Panc1 (cell line): ENCODE measurements at regions not wholly inside any gene's neighbourhood (a gene's known extent, or its start where the extent isn't known, plus 50 kb on each side); places are given as distances from the start of the nearest gene placed in this dataset.

ENCODE experiments used
- ATAC-seq: fragments of 200-7000 bp; cut with Tn5 transposase; 2 replicates; pipeline ENCODE4 v1.9.1; 2020; ENCODE audit warnings: mild to moderate bottlenecking, moderate library complexity
- BruUV-seq: library from RNA; stranded (reverse); fragments of 400-500 nt; replicated peaks from 2 replicates; lab custom pipeline; 2021; lab: Mats Ljungman, UMichigan
- CTCF ChIA-PET: fragments of 300-600 bp; sonication (Branson Sonifier 250); formaldehyde crosslinking; loops from one replicate; lab custom pipeline; 2022; ENCODE audit warnings: antibody characterized with exemption; lab: Charles Lee
- POLR2A ChIA-PET: fragments of 300-600 bp; sonication (Branson Sonifier 250); formaldehyde crosslinking; loops from one replicate; lab custom pipeline; 2022; ENCODE audit warnings: antibody characterized with exemption; lab: Charles Lee
- DNase-seq: peaks from one replicate; pipeline ENCODE4 v3.0.0-alpha.2; 2010; ENCODE audit warnings: low read depth, low spot score
- H3K27ac ChIP-seq: 2 replicates; pipeline ENCODE4 v1.5.1; 2011; ENCODE audit warnings: mild to moderate bottlenecking, low read length, inconsistent platforms
- H3K27me3 ChIP-seq: fragments of 200-500 bp; sonication (Bioruptor generic); 2 replicates; pipeline ENCODE4 v1.6.0; 2014; ENCODE audit warnings: low read length, inconsistent platforms; ENCODE audit not compliant: control insufficient read depth, insufficient read depth
- H3K36me3 ChIP-seq: fragments of 200-500 bp; sonication (Bioruptor generic); 2 replicates; pipeline ENCODE4 v1.5.1; 2014; ENCODE audit warnings: inconsistent platforms, mild to moderate bottlenecking, low read length, moderate library complexity; ENCODE audit not compliant: control insufficient read depth, insufficient read depth
- H3K4me1 ChIP-seq: 2 replicates; pipeline ENCODE4 v1.5.1; 2011; ENCODE audit warnings: inconsistent platforms, mild to moderate bottlenecking, low read length, moderate library complexity; ENCODE audit not compliant: control insufficient read depth, insufficient read depth
- H3K4me3 ChIP-seq, 2 experiments: 2 replicates each; pipeline ENCODE4 v1.5.1; 2011 to 2012; ENCODE audit warnings: low read depth in 2 of 2, low read length in 2 of 2, mild to moderate bottlenecking in 2 of 2, inconsistent platforms in 1 of 2, moderate library complexity in 1 of 2
- H3K9me3 ChIP-seq: fragments of 200-500 bp; sonication (Bioruptor generic); 2 replicates; pipeline ENCODE4 v1.5.1; 2014; ENCODE audit warnings: low read depth, mild to moderate bottlenecking, inconsistent platforms, low read length, moderate library complexity; ENCODE audit not compliant: control insufficient read depth, insufficient read depth
- CTCF ChIP-seq: fragments of 450-650 bp; IDR thresholded peaks from 2 replicates; pipeline ENCODE4 v1.5.1; 2017; ENCODE audit warnings: mild to moderate bottlenecking
- POLR2AphosphoS5 ChIP-seq: IDR thresholded peaks from 2 replicates; pipeline ENCODE4 v1.6.1; 2012; ENCODE audit warnings: mild to moderate bottlenecking, low read depth, low read length, moderate library complexity
- SIN3A ChIP-seq: IDR thresholded peaks from 2 replicates; pipeline ENCODE4 v1.6.1; 2012; ENCODE audit warnings: low read depth, mild to moderate bottlenecking, low read length, moderate library complexity, borderline replicate concordance; ENCODE audit not compliant: insufficient read depth
- TCF7L2 ChIP-seq: IDR thresholded peaks from 2 replicates; pipeline ENCODE4 v1.6.1; 2011; ENCODE audit warnings: mild to moderate bottlenecking, low read depth, low read length, inconsistent platforms
- in situ Hi-C: cut with HindIII; loops from 2 replicates; pipeline ENCODE4 v1.10.0; 2016; ENCODE audit warnings: low sequenced_read_pairs, low pct_unique_long_range_greater_than_20kb
- intact Hi-C: fragments of 100-400 bp; cut with micrococcal nuclease; formaldehyde crosslinking; loops from one replicate; pipeline ENCODE4 v1.10.0; 2022; ENCODE audit not compliant: unreplicated experiment
- TF ChIP-seq, protein P1 (sequence below), 2 experiments: IDR thresholded peaks; 2 replicates each; pipeline ENCODE4 v1.6.1; 2011 to 2012; ENCODE audit warnings: low read depth in 2 of 2, control low read depth in 1 of 2, low read length in 1 of 2, mild to moderate bottlenecking in 1 of 2, moderate library complexity in 1 of 2; ENCODE audit not compliant: insufficient read depth in 1 of 2

DNA sequence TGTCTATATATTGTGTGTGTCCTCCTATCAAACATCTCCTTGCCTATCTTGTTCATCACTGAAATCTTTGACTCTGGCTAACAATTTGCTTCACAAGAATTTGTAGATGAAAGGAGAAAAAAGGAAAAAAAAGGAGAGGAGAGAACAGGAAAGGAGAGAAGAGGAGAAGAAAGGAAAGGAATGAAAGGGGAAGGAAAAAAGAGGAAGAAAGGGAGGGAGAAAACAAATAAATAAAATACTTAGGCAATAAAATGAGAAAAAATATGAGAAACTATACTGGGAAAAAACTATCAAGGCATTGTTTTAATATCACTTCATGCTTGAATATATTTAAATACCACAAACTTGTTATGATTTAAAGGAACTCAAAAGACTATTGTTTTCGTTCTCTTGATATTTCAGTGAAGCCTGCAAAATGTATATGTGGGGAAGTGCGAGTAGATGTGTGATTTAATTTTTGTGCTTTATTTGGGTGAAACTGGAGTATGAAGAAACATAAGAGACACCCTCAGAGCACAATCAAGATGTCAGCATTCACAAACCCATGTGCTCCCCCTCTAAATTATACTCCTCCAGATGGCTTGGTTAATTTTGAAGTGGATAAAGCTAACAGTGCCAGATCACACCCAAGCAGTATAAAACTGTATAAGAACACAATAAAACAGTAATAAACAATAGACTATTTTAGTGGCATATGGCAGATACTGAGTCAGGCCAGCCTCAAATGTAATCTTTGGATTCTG, 205.7 kb upstream of the SAMSN1 start:
- no peaks in the 10 kb centered on the region for H3K4me1 ChIP-seq
- ATAC-seq (no peak), DNase-seq (no peak)
- no peak overlapping the region for H3K27ac ChIP-seq
- ChIA-PET POLR2A (no interaction called here), CTCF (no interaction called here)
- intact Hi-C loops (no loop called here), in situ Hi-C loops (no loop called here)
- H3K9me3 ChIP-seq, result no peaks in the 10 kb centered on the region
- H3K36me3 ChIP-seq, result no peaks in the 10 kb centered on the region
- no peak overlapping the region for H3K4me3 ChIP-seq
- no peaks in the 10 kb centered on the region for H3K27me3 ChIP-seq
- TF ChIP-seq SIN3A, result no peak
- TF ChIP-seq POLR2AphosphoS5, result no peak
- no peak for TF ChIP-seq TCF7L2
- TF ChIP-seq, protein P1, sequence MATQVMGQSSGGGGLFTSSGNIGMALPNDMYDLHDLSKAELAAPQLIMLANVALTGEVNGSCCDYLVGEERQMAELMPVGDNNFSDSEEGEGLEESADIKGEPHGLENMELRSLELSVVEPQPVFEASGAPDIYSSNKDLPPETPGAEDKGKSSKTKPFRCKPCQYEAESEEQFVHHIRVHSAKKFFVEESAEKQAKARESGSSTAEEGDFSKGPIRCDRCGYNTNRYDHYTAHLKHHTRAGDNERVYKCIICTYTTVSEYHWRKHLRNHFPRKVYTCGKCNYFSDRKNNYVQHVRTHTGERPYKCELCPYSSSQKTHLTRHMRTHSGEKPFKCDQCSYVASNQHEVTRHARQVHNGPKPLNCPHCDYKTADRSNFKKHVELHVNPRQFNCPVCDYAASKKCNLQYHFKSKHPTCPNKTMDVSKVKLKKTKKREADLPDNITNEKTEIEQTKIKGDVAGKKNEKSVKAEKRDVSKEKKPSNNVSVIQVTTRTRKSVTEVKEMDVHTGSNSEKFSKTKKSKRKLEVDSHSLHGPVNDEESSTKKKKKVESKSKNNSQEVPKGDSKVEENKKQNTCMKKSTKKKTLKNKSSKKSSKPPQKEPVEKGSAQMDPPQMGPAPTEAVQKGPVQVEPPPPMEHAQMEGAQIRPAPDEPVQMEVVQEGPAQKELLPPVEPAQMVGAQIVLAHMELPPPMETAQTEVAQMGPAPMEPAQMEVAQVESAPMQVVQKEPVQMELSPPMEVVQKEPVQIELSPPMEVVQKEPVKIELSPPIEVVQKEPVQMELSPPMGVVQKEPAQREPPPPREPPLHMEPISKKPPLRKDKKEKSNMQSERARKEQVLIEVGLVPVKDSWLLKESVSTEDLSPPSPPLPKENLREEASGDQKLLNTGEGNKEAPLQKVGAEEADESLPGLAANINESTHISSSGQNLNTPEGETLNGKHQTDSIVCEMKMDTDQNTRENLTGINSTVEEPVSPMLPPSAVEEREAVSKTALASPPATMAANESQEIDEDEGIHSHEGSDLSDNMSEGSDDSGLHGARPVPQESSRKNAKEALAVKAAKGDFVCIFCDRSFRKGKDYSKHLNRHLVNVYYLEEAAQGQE (IDR thresholded peaks at IDR 0.05; ENCODE audit: insufficient read depth in 1 of 2, low read depth in 2 of 2, low read length in 1 of 2), result no peak
- no peak for TF ChIP-seq CTCF
- BruUV-seq, result no TSS peak

GRCh38 chr21:14751011-14751410, 204.9 kb upstream of the SAMSN1 start:
- H3K4me3 ChIP-seq, result no peak overlapping the region
- DNase-seq, result no peak
- CTCF ChIA-PET, result no interaction called here
- intact Hi-C loops (no loop called here), in situ Hi-C loops (no loop called here)
- no TSS peak for BruUV-seq
- no peaks in the 10 kb centered on the region for H3K27me3 ChIP-seq
- H3K4me1 ChIP-seq, result no peaks in the 10 kb centered on the region
- no peak for ATAC-seq
- no peaks in the 10 kb centered on the region for H3K9me3 ChIP-seq
- no peaks in the 10 kb centered on the region for H3K36me3 ChIP-seq
- no peak overlapping the region for H3K27ac ChIP-seq
- TF ChIP-seq, protein P1 (IDR thresholded peaks at IDR 0.05; ENCODE audit: insufficient read depth in 1 of 2, low read depth in 2 of 2, low read length in 1 of 2), result no peak
- TF ChIP-seq TCF7L2, result no peak
- no peak for TF ChIP-seq CTCF
- no peak for TF ChIP-seq SIN3A
- TF ChIP-seq POLR2AphosphoS5, result no peak
- POLR2A ChIA-PET, result no interaction called here
